ENCODE measurements at regions not wholly inside any gene's neighbourhood (a gene's known extent, or its start where the extent isn't known, plus 50 kb on each side); places are given as distances from the start of the nearest gene placed in this dataset.

DNA sequence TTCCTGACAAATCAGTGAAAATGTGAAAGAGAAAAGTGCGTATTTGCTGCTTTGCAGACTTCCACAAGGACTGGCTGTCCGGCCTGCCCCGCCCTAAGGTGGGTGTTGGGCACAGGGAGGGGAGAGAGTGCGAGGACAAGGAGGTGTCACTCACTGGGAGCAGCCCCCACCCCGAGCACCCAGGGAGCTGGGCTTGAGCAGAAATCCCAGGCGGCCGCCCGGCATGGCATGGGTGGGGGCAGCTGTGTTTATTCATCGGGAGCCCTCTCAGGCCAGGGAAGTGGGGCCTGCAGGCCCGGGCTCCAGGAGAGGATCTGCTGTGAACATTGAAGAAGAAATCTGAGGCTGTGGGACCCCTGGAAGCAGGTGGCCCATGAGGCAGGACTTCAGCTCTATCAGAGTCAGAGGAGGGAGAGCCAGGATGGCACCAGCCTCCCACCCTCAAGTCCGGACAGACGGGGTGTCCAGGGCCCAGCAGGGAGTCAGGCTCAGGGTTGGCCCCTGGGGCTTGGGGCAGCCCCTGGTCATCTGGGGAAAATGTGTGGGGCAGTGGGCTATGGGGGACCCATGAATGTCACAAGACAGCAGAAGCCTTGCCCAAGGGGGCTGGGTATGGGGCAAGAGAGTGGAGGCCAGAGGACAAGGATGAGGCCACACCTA, 164.4 kb upstream of the PPP2R2D start:
- TF ChIP-seq, protein P1, sequence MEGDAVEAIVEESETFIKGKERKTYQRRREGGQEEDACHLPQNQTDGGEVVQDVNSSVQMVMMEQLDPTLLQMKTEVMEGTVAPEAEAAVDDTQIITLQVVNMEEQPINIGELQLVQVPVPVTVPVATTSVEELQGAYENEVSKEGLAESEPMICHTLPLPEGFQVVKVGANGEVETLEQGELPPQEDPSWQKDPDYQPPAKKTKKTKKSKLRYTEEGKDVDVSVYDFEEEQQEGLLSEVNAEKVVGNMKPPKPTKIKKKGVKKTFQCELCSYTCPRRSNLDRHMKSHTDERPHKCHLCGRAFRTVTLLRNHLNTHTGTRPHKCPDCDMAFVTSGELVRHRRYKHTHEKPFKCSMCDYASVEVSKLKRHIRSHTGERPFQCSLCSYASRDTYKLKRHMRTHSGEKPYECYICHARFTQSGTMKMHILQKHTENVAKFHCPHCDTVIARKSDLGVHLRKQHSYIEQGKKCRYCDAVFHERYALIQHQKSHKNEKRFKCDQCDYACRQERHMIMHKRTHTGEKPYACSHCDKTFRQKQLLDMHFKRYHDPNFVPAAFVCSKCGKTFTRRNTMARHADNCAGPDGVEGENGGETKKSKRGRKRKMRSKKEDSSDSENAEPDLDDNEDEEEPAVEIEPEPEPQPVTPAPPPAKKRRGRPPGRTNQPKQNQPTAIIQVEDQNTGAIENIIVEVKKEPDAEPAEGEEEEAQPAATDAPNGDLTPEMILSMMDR (conservative IDR thresholded peaks at IDR 0.05; ENCODE audit: low read depth, low read length): no peak
- no peak for TF ChIP-seq EZH2 (IDR thresholded peaks at IDR 0.05; ENCODE audit: low read length, unreplicated experiment)
- TF ChIP-seq EZH2phosphoT487 (IDR thresholded peaks at IDR 0.05; ENCODE audit: borderline replicate concordance, low read length): no peak
